ENCODE measurements at regions not wholly inside any gene's neighbourhood (a gene's known extent, or its start where the extent isn't known, plus 50 kb on each side); places are given as distances from the start of the nearest gene placed in this dataset.

DNA sequence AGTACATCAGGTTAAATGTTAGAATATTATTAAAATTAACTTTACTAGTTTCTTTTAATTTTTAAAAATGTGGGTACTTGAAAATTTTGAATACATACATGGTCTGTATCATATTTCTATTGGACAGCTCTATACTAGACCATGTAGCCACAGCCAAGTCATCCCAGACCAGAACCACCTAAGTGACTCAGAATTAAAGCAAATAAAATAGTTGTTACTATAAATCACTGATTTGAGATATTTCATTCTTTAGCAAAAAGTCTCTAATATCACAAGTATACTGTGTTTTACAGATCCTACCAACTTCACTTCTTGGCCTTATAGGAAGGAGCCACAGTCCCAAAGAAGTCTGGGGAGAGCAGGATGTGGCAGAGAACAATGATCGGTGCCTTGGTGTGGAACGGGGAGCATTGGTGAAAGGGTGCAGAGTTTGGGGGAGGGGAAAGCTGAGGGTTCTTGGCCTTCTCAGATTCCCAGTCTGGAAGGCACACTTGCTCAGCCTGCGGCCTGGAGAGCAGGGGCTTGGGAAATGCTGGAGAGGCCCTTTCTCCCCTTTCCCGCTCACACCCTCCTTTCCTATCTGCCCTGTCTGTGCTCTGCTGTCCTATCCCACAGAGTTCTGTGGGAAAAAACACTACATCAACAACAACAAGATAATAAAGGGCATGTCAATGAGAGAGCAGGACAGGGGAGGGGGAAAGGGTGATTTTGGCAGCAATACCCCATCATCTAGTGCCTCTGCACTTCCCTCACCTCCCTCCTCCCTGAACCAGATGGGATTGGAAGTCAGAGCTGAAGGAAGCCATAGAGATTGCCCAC, 122.1 kb downstream of the NGF start:
- no peak for TF ChIP-seq EZH2phosphoT487 (IDR thresholded peaks at IDR 0.05; ENCODE audit: borderline replicate concordance, low read depth, low read length)
- TF ChIP-seq, protein P1, sequence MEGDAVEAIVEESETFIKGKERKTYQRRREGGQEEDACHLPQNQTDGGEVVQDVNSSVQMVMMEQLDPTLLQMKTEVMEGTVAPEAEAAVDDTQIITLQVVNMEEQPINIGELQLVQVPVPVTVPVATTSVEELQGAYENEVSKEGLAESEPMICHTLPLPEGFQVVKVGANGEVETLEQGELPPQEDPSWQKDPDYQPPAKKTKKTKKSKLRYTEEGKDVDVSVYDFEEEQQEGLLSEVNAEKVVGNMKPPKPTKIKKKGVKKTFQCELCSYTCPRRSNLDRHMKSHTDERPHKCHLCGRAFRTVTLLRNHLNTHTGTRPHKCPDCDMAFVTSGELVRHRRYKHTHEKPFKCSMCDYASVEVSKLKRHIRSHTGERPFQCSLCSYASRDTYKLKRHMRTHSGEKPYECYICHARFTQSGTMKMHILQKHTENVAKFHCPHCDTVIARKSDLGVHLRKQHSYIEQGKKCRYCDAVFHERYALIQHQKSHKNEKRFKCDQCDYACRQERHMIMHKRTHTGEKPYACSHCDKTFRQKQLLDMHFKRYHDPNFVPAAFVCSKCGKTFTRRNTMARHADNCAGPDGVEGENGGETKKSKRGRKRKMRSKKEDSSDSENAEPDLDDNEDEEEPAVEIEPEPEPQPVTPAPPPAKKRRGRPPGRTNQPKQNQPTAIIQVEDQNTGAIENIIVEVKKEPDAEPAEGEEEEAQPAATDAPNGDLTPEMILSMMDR (conservative IDR thresholded peaks at IDR 0.05; ENCODE audit: low read length) = no peak

All from OCI-LY7 (cell line).